Spinal cord (tissue), 9 donors: ENCODE measurements at regions not wholly inside any gene's neighbourhood (a gene's known extent, or its start where the extent isn't known, plus 50 kb on each side); places are given as distances from the start of the nearest gene placed in this dataset.
"Not testable (repeated sequence)": the region's sequence is repeated elsewhere in the genome, so short reads cannot be mapped to it uniquely, and the experiment has no call there.

Experiments
- DNase-seq, 6 donors: peaks; one replicate each; pipeline versions ENCODE4 v3.0.0 to v3.0.0-alpha.2; 2013 to 2015; ENCODE audit warnings: low spot score in 6 of 6, low read depth in 4 of 6
- H3K27ac ChIP-seq: one replicate; pipeline ENCODE4 v1.5.1; 2013; ENCODE audit warnings: low read depth, low read length, control low read depth
- H3K27me3 ChIP-seq: one replicate; pipeline ENCODE4 v1.6.1; 2013; ENCODE audit warnings: low read length; ENCODE audit not compliant: control insufficient read depth, insufficient read depth
- H3K36me3 ChIP-seq: one replicate; pipeline ENCODE4 v1.6.1; 2013; ENCODE audit warnings: low read length; ENCODE audit not compliant: control insufficient read depth, insufficient read depth
- H3K4me1 ChIP-seq: one replicate; pipeline ENCODE4 v1.6.1; 2013; ENCODE audit warnings: low read length; ENCODE audit not compliant: control insufficient read depth, insufficient read depth
- H3K4me3 ChIP-seq: one replicate; pipeline ENCODE4 v1.5.1; 2013; ENCODE audit warnings: low read depth, low read length, control low read depth
- H3K9me3 ChIP-seq: one replicate; pipeline ENCODE4 v1.6.1; 2013; ENCODE audit warnings: low read length; ENCODE audit not compliant: control insufficient read depth, insufficient read depth
- WGBS: methylation state at CpG from one replicate; pipeline ENCODE4 v1.1.5; 2013; ENCODE audit warnings: missing lambda C conversion rate; ENCODE audit not compliant: insufficient coverage; 5-methylcytosine and 5-hydroxymethylcytosine counted together
- donor health status: healthy.

- H3K27me3 ChIP-seq, H3K27ac ChIP-seq, H3K36me3 ChIP-seq, H3K4me1 ChIP-seq, H3K9me3 ChIP-seq, H3K4me3 ChIP-seq: not testable (repeated sequence)
- WGBS = 50% methylated on average over 5 of the region's 8 CpGs
- DNase-seq = peak in 3 of 6 donors; percentile 1 to 57 (median 24)
Observed at GRCh38 chr7:150125831-150126230, 197.3 kb upstream of the LRRC61 start.

- 80% methylated on average over 7 of the region's 7 CpGs for WGBS
- not testable (repeated sequence) for H3K27me3 ChIP-seq, H3K27ac ChIP-seq, H3K4me1 ChIP-seq, H3K9me3 ChIP-seq, H3K36me3 ChIP-seq, H3K4me3 ChIP-seq
- peak in 1 of 6 donors; percentile 13 for DNase-seq
Observed at GRCh38 chr7:150134451-150134850, 188.7 kb upstream of the LRRC61 start.

GRCh38 chr7:150135620-150136190, 187.4 kb upstream of the LRRC61 start:
- DNase-seq, H3K4me1 ChIP-seq, H3K9me3 ChIP-seq, H3K27me3 ChIP-seq, H3K4me3 ChIP-seq, H3K27ac ChIP-seq, H3K36me3 ChIP-seq: not testable (repeated sequence)
- WGBS = 49% methylated on average over 7 of the region's 8 CpGs

- H3K4me1 ChIP-seq, H3K27ac ChIP-seq, H3K9me3 ChIP-seq, H3K27me3 ChIP-seq, H3K4me3 ChIP-seq, H3K36me3 ChIP-seq, DNase-seq: not testable (repeated sequence)
- WGBS = 100% methylated on average over 3 of the region's 5 CpGs
Observed at GRCh38 chr7:150139840-150140239, 183.3 kb upstream of the LRRC61 start.

GRCh38 chr7:150141525-150142345, 181.4 kb upstream of the LRRC61 start:
- not testable (repeated sequence) for H3K27ac ChIP-seq, H3K4me3 ChIP-seq, H3K27me3 ChIP-seq, H3K4me1 ChIP-seq, H3K36me3 ChIP-seq, H3K9me3 ChIP-seq
- peak in 2 of 6 donors; percentile 26 to 43 for DNase-seq
- WGBS = 17% methylated on average over 2 of the region's 13 CpGs

- not testable (repeated sequence) for H3K27me3 ChIP-seq, H3K27ac ChIP-seq, H3K9me3 ChIP-seq, H3K4me1 ChIP-seq, DNase-seq, H3K4me3 ChIP-seq, H3K36me3 ChIP-seq
- WGBS = no CpG with 5 or more reads among the region's 3 CpGs
Observed at GRCh38 chr7:150146124-150146523, 177.0 kb upstream of the LRRC61 start.

- H3K4me1 ChIP-seq, H3K4me3 ChIP-seq, DNase-seq, H3K9me3 ChIP-seq, H3K36me3 ChIP-seq, H3K27me3 ChIP-seq, H3K27ac ChIP-seq: not testable (repeated sequence)
- WGBS = no CpG with 5 or more reads among the region's 3 CpGs
Observed at GRCh38 chr7:150147524-150147923, 175.6 kb upstream of the LRRC61 start.

- H3K9me3 ChIP-seq, H3K36me3 ChIP-seq, DNase-seq, H3K4me3 ChIP-seq, H3K4me1 ChIP-seq, H3K27me3 ChIP-seq, H3K27ac ChIP-seq: not testable (repeated sequence)
- no CpG with 5 or more reads among the region's 4 CpGs for WGBS
Observed at GRCh38 chr7:150156015-150156414, 167.1 kb upstream of the LRRC61 start.

- 92% methylated on average over 11 of the region's 15 CpGs for WGBS
- H3K4me1 ChIP-seq, H3K4me3 ChIP-seq, H3K27ac ChIP-seq, DNase-seq, H3K36me3 ChIP-seq, H3K27me3 ChIP-seq, H3K9me3 ChIP-seq: not testable (repeated sequence)
Observed at GRCh38 chr7:150158696-150159095, 164.5 kb upstream of the LRRC61 start.

- H3K27me3 ChIP-seq, H3K36me3 ChIP-seq, H3K4me1 ChIP-seq, H3K4me3 ChIP-seq, H3K27ac ChIP-seq, DNase-seq, H3K9me3 ChIP-seq: not testable (repeated sequence)
- WGBS = no CpG with 5 or more reads among the region's 1 CpG
Observed at GRCh38 chr7:150169515-150169914, 153.6 kb upstream of the LRRC61 start.
